Fibroblast of peridontal ligament (primary cell): ENCODE measurements at regions not wholly inside any gene's neighbourhood (a gene's known extent, or its start where the extent isn't known, plus 50 kb on each side); places are given as distances from the start of the nearest gene placed in this dataset.
"Not testable (repeated sequence)": the region's sequence is repeated elsewhere in the genome, so short reads cannot be mapped to it uniquely, and the experiment has no call there.

Source experiments
- DNase-seq: peaks from one replicate; pipeline ENCODE4 v3.0.0-alpha.2; 2010; ENCODE audit errors: extremely low read depth

- DNase-seq, result not testable (repeated sequence)
Measured at GRCh38 chr3:125810010-125810409, 159.0 kb upstream of the ROPN1B start.

- peak; percentile 62 for DNase-seq
Measured at GRCh38 chr3:125822175-125822574, 146.8 kb upstream of the ROPN1B start.

- DNase-seq, result not testable (repeated sequence)
Measured at GRCh38 chr3:125831005-125831750, 137.8 kb upstream of the ROPN1B start.

- not testable (repeated sequence) for DNase-seq
Measured at GRCh38 chr3:125835562-125835961, 133.4 kb upstream of the ROPN1B start.

GRCh38 chr3:125836011-125836551, 132.9 kb upstream of the ROPN1B start:
- DNase-seq, result peak; percentile 8

GRCh38 chr3:125836786-125837185, 132.2 kb upstream of the ROPN1B start:
- not testable (repeated sequence) for DNase-seq

GRCh38 chr3:125838857-125839256, 130.1 kb upstream of the ROPN1B start:
- not testable (repeated sequence) for DNase-seq

GRCh38 chr3:125840465-125840864, 128.5 kb upstream of the ROPN1B start:
- DNase-seq, result not testable (repeated sequence)

GRCh38 chr3:125847966-125848365, 121.0 kb upstream of the ROPN1B start:
- DNase-seq, result not testable (repeated sequence)

GRCh38 chr3:125855006-125855405, 114.0 kb upstream of the ROPN1B start:
- DNase-seq, result not testable (repeated sequence)

GRCh38 chr3:125860547-125860946, 108.4 kb upstream of the ROPN1B start:
- DNase-seq, result not testable (repeated sequence)

- DNase-seq, result not testable (repeated sequence)
Measured at GRCh38 chr3:125862841-125863254, 106.1 kb upstream of the ROPN1B start.

GRCh38 chr3:125864532-125864931, 104.4 kb upstream of the ROPN1B start:
- not testable (repeated sequence) for DNase-seq

GRCh38 chr3:125886006-125886405, 83.0 kb upstream of the ROPN1B start:
- DNase-seq, result peak; percentile 88

GRCh38 chr3:125899181-125899580, 69.8 kb upstream of the ROPN1B start:
- not testable (repeated sequence) for DNase-seq

GRCh38 chr3:125901473-125901872, 67.5 kb upstream of the ROPN1B start:
- DNase-seq, result not testable (repeated sequence)

GRCh38 chr3:125903780-125904455, 65.1 kb upstream of the ROPN1B start:
- not testable (repeated sequence) for DNase-seq

GRCh38 chr3:125907279-125907678, 61.7 kb upstream of the ROPN1B start:
- DNase-seq, result not testable (repeated sequence)

- DNase-seq, result not testable (repeated sequence)
Measured at GRCh38 chr3:125910851-125911250, 58.1 kb upstream of the ROPN1B start.

- DNase-seq, result peak; percentile 51
Measured at GRCh38 chr3:125914608-125915436, 54.2 kb upstream of the ROPN1B start.

- not testable (repeated sequence) for DNase-seq
Measured at GRCh38 chr3:125915437-125915787, 53.6 kb upstream of the ROPN1B start.
